A673 (cell line): ENCODE measurements at regions not wholly inside any gene's neighbourhood (a gene's known extent, or its start where the extent isn't known, plus 50 kb on each side); places are given as distances from the start of the nearest gene placed in this dataset.

Experiments
- BruUV-seq: library from RNA; stranded (reverse); fragments of 400-500 nt; replicated peaks from 2 replicates; lab custom pipeline; 2021; lab: Mats Ljungman, UMichigan
- CTCF ChIA-PET: fragments of 300-600 bp; sonication (Branson Sonifier 250); formaldehyde crosslinking; loops from one replicate; lab custom pipeline; 2022; ENCODE audit warnings: antibody characterized with exemption; lab: Charles Lee
- POLR2A ChIA-PET: fragments of 300-600 bp; sonication (Branson Sonifier 250); formaldehyde crosslinking; loops from one replicate; lab custom pipeline; 2022; ENCODE audit warnings: antibody characterized with exemption; ENCODE audit not compliant: low non-redundant PET; lab: Charles Lee
- DNase-seq: peaks from one replicate; pipeline ENCODE4 v3.0.0-alpha.2; 2015; ENCODE audit warnings: low spot score
- H3K27ac ChIP-seq: fragments of 200-600 bp; sonication (generic); 2 replicates; pipeline ENCODE4 v1.5.1; 2016; ENCODE audit warnings: mixed run types, low read depth, mild to moderate bottlenecking, mixed read lengths, antibody characterized with exemption, low read length; ENCODE audit not compliant: poor library complexity, severe bottlenecking
- H3K27me3 ChIP-seq: fragments of 200-600 bp; sonication (generic); replicated peaks from 2 replicates; pipeline ENCODE4 v1.6.1; 2017; ENCODE audit warnings: mixed run types, low read depth, mild to moderate bottlenecking, mixed read lengths, antibody characterized with exemption, low read length; ENCODE audit not compliant: insufficient read depth, poor library complexity
- H3K36me3 ChIP-seq: fragments of 200-600 bp; sonication (generic); 2 replicates; pipeline ENCODE4 v1.6.1; 2016; ENCODE audit warnings: mixed run types, mild to moderate bottlenecking, mixed read lengths, antibody characterized with exemption, low read length; ENCODE audit not compliant: insufficient read depth, poor library complexity, severe bottlenecking
- H3K4me1 ChIP-seq: fragments of 200-600 bp; sonication (generic); 2 replicates; pipeline ENCODE4 v1.6.1; 2017; ENCODE audit warnings: mixed run types, mild to moderate bottlenecking, mixed read lengths, antibody characterized with exemption, low read length; ENCODE audit not compliant: insufficient read depth, poor library complexity, severe bottlenecking
- H3K4me3 ChIP-seq: fragments of 200-600 bp; sonication (generic); 2 replicates; pipeline ENCODE4 v1.5.1; 2016; ENCODE audit warnings: low read depth, mixed run types, mild to moderate bottlenecking, mixed read lengths, low read length; ENCODE audit not compliant: poor library complexity, severe bottlenecking
- H3K9me3 ChIP-seq: fragments of 200-600 bp; sonication (generic); 2 replicates; pipeline ENCODE4 v1.6.1; 2016; ENCODE audit warnings: mixed run types, low read depth, mild to moderate bottlenecking, mixed read lengths, antibody characterized with exemption, low read length; ENCODE audit not compliant: poor library complexity, severe bottlenecking
- CTCF ChIP-seq: fragments of 300-800, 200-600 bp; sonication (generic); conservative IDR thresholded peaks from 2 replicates; pipeline ENCODE4 v1.5.1; 2017; ENCODE audit warnings: low read depth, mild to moderate bottlenecking, antibody characterized with exemption, low read length, moderate library complexity, mixed read lengths
- EZH2 ChIP-seq: fragments of 200-600 bp; sonication (generic); IDR thresholded peaks from 2 replicates; pipeline ENCODE4 v1.6.1; 2017; ENCODE audit warnings: borderline replicate concordance, low read depth, mild to moderate bottlenecking, mixed read lengths, antibody characterized with exemption, low read length; ENCODE audit not compliant: poor library complexity, severe bottlenecking
- intact Hi-C: fragments of 100-400 bp; cut with micrococcal nuclease; formaldehyde crosslinking; loops from one replicate; pipeline ENCODE4 v1.10.0; 2022; ENCODE audit not compliant: unreplicated experiment

GRCh38 chr10:4766454-4766853 lies 59.6 kb upstream of the AKR1E2 start:
- intact Hi-C loops, result loop anchor here (5.0 to 10.0 kb wide), 5 partner anchors 59 to 1569 kb away; no protein-coding TSS in a partner anchor
- Histone ChIP-seq H3K4me3 (no peak overlapping the region), H3K4me1 (peaks cover 53% of the 10 kb centered on the region), H3K9me3 (no peaks in the 10 kb centered on the region), H3K36me3 (no peaks in the 10 kb centered on the region), H3K27ac (peak overlapping the region; percentile 21), H3K27me3 (no peaks in the 10 kb centered on the region)
- DNase-seq, result no peak
- BruUV-seq, result no TSS peak
- POLR2A ChIA-PET, result no interaction called here
- CTCF ChIA-PET, result interaction anchor here (0.7 kb wide), 2 partner anchors 43 to 409 kb away, joined by 3 read pairs; no protein-coding TSS in a partner anchor
- no peak for TF ChIP-seq CTCF
- TF ChIP-seq EZH2, result no peak

GRCh38 chr10:4765428-4765827 lies 60.6 kb upstream of the AKR1E2 start:
- H3K36me3 ChIP-seq, result no peaks in the 10 kb centered on the region
- H3K4me3 ChIP-seq, result no peak overlapping the region
- no peaks in the 10 kb centered on the region for H3K27me3 ChIP-seq
- POLR2A ChIA-PET, result no interaction called here
- H3K4me1 ChIP-seq, result peaks cover 43% of the 10 kb centered on the region
- no peak for TF ChIP-seq EZH2
- no peak for TF ChIP-seq CTCF
- H3K27ac ChIP-seq, result no peak overlapping the region
- no TSS peak for BruUV-seq
- CTCF ChIA-PET, result no interaction called here
- DNase-seq, result no peak
- intact Hi-C loops, result loop anchor here (2.0 to 10.0 kb wide), 6 partner anchors 58 to 1568 kb away; no protein-coding TSS in a partner anchor
- no peaks in the 10 kb centered on the region for H3K9me3 ChIP-seq

GRCh38 chr10:4763960-4764428 lies 62.0 kb upstream of the AKR1E2 start:
- intact Hi-C loops, result loop anchor here (2.0 to 10.0 kb wide), 2 partner anchors 251 to 369 kb away; no protein-coding TSS in a partner anchor
- Histone ChIP-seq H3K4me3 (no peak overlapping the region), H3K9me3 (no peaks in the 10 kb centered on the region), H3K4me1 (peaks cover 31% of the 10 kb centered on the region), H3K36me3 (no peaks in the 10 kb centered on the region), H3K27ac (no peak overlapping the region), H3K27me3 (no peaks in the 10 kb centered on the region)
- DNase-seq, result no peak
- ChIA-PET CTCF (no interaction called here), POLR2A (no interaction called here)
- BruUV-seq, result no TSS peak
- TF ChIP-seq EZH2, result no peak
- no peak; the same call in 1 of the 2 replicates for TF ChIP-seq CTCF
